GM23248 (cell line): ENCODE measurements at regions not wholly inside any gene's neighbourhood (a gene's known extent, or its start where the extent isn't known, plus 50 kb on each side); places are given as distances from the start of the nearest gene placed in this dataset.

Experiments
- EZH2 ChIP-seq: fragments of 200-600 bp; sonication (generic); IDR thresholded peaks from 2 replicates; pipeline ENCODE4 v1.6.1; 2018; ENCODE audit warnings: antibody characterized with exemption, mild to moderate bottlenecking; ENCODE audit not compliant: insufficient read depth, poor library complexity, severe bottlenecking
- EZH2phosphoT487 ChIP-seq: fragments of 200-600 bp; sonication (generic); IDR thresholded peaks from 2 replicates; pipeline ENCODE4 v1.6.1; 2018; ENCODE audit warnings: antibody characterized with exemption, moderate library complexity, mild to moderate bottlenecking, low read depth; ENCODE audit not compliant: insufficient read depth

DNA sequence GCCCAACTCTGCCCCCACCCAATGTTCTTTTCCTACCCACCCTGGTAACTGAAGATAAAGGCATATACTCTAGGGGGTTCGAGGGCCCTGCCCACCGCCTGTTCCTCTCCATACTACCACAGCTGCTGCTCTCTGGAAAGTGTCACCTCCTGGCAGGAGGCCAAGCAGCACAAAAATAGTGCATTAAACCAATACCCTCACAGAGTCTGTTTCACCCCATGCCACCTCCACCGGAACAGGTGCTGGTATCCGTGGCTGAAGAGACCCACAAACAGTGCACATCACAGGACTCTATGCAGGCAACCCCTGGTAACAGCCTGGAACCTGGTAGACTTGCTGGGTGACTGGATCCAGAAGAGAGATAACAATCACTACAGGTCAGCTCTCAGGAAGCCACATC lies 85.1 kb upstream of the CTSO start:
- TF ChIP-seq EZH2phosphoT487, result no peak
- no peak for TF ChIP-seq EZH2
